Duodenal mucosa (tissue), 2 donors: ENCODE measurements at regions not wholly inside any gene's neighbourhood (a gene's known extent, or its start where the extent isn't known, plus 50 kb on each side); places are given as distances from the start of the nearest gene placed in this dataset.

Experiments
- H3K27ac ChIP-seq: one replicate; pipeline ENCODE4 v1.7.0; 2013; ENCODE audit warnings: low read depth, low read length
- H3K27me3 ChIP-seq, 2 donors: one replicate each; pipeline ENCODE4 v1.7.0; 2013; ENCODE audit warnings: low read length in 2 of 2, control low read depth in 1 of 2; ENCODE audit not compliant: insufficient read depth in 2 of 2, control insufficient read depth in 1 of 2
- H3K36me3 ChIP-seq, 2 donors: one replicate each; pipeline ENCODE4 v1.7.0; 2013; ENCODE audit warnings: low read length in 2 of 2, control low read depth in 1 of 2; ENCODE audit not compliant: insufficient read depth in 2 of 2, control insufficient read depth in 1 of 2
- H3K4me1 ChIP-seq, 2 donors: one replicate each; pipeline ENCODE4 v1.7.0; 2013; ENCODE audit warnings: low read length in 2 of 2, control low read depth in 1 of 2; ENCODE audit not compliant: insufficient read depth in 2 of 2, control insufficient read depth in 1 of 2
- H3K4me3 ChIP-seq, 2 donors: one replicate each; pipeline ENCODE4 v1.7.0; 2013; ENCODE audit warnings: low read length in 2 of 2, low read depth in 1 of 2
- H3K9ac ChIP-seq, 2 donors: one replicate each; pipeline ENCODE4 v1.7.0; 2013; ENCODE audit warnings: low read length in 2 of 2, low read depth in 1 of 2
- H3K9me3 ChIP-seq, 2 donors: one replicate each; pipeline ENCODE4 v1.7.0; 2013; ENCODE audit warnings: low read length in 2 of 2, control low read depth in 1 of 2; ENCODE audit not compliant: control insufficient read depth in 1 of 2

DNA sequence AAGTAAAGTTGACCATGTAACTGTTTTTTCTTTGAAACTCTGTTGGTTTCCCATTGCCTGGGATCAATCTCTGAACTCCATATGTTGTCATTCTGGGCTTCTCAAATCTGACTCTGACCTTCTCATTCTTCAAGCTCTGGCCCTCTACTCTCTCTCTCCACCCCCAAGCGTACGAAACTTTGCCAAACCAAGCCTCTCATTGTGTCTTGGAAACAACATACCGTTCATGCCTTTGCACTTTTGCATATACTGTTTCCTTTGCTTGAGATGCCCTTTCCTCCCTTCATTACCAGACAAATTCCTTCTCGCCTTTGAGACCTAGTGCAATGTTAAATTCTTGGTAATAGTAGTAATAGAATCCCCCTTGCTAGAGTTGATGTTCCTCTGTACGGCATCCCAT lies 113.7 kb downstream of the OLFM4 start:
- H3K4me1 ChIP-seq: no peaks in the 10 kb centered on the region
- H3K36me3 ChIP-seq: no peaks in the 10 kb centered on the region
- no peak overlapping the region for H3K4me3 ChIP-seq
- H3K27me3 ChIP-seq: no peaks in the 10 kb centered on the region
- no peak overlapping the region for H3K27ac ChIP-seq
- H3K9me3 ChIP-seq: no peaks in the 10 kb centered on the region
- no peak overlapping the region for H3K9ac ChIP-seq

DNA sequence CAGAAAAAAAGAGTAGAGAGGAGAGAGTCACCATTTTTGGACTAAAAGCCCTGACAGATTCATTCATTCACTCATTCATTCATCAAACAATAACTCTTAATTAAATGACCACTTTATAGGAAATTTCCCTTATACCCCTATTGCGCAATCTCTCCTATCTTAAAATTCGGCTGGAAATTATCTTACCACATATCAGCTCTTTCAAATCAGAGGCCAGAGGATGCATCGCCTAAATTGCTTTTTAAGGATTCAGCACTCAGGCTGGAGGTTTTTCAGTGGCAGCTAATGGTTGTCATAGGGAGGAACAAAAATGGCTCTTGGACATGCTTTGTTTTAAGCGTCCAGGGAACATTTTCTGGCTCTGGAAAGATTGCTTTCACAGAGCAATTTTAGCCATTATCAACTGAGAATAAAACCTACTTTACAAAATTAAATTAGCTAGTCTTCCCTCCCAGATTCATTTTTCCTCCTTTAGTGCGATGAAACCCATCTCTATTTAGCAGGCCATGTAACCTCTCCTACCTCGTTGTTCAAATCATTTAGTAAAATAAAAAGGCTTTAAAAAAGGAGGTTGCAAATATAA lies 115.2 kb downstream of the OLFM4 start:
- Histone ChIP-seq H3K36me3 (no peaks in the 10 kb centered on the region), H3K27me3 (no peaks in the 10 kb centered on the region), H3K4me3 (no peak overlapping the region), H3K27ac (no peak overlapping the region), H3K4me1 (no peaks in the 10 kb centered on the region), H3K9me3 (no peaks in the 10 kb centered on the region), H3K9ac (no peak overlapping the region)

DNA sequence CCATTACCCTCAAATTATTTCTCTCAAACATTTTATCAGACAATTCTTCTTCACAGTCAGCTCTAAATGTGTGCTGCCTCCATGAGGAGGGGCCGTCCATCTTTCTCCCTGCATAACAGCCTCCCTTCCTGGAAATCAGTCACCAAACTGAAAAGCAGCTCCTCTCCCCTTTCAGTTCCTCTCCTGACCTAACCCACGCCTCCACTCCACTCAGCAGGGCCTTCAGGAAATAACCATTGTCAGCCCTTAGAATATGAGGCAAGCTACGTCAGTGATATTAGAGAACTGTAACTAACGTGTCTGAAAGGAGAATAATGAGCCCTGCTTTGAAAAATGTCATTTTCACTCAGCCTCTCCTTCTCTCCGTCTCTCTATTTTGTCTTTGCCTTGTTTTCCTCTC lies 116.2 kb downstream of the OLFM4 start:
- Histone ChIP-seq H3K27ac (no peak overlapping the region), H3K27me3 (no peaks in the 10 kb centered on the region), H3K4me3 (no peak overlapping the region), H3K9ac (no peak overlapping the region), H3K36me3 (no peaks in the 10 kb centered on the region), H3K4me1 (no peaks in the 10 kb centered on the region), H3K9me3 (no peaks in the 10 kb centered on the region)

DNA sequence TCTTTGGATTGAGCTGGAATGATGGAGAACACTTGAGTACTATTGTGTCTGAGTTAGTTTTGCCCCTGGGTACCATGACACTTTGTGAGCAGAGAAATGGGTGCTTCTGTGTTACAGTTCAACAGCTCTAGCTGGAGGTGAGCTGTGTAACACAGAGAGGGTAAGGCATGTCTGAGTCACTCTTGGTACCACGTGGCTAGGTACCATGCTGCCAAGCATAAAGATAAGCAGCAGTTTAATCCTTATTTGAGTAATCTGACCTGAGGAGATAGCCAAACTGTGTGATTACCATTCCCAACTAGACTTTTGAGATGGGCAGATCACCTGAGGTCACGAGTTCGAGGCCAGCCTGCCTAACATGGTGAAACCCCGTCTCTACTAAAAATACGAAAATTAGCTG lies 122.0 kb downstream of the OLFM4 start:
- Histone ChIP-seq H3K9me3 (no peaks in the 10 kb centered on the region), H3K27me3 (peaks cover 4 to 6% of the 10 kb centered on the region in 2 donors), H3K9ac (no peak overlapping the region), H3K27ac (no peak overlapping the region), H3K4me1 (no peaks in the 10 kb centered on the region), H3K36me3 (no peaks in the 10 kb centered on the region), H3K4me3 (no peak overlapping the region)

DNA sequence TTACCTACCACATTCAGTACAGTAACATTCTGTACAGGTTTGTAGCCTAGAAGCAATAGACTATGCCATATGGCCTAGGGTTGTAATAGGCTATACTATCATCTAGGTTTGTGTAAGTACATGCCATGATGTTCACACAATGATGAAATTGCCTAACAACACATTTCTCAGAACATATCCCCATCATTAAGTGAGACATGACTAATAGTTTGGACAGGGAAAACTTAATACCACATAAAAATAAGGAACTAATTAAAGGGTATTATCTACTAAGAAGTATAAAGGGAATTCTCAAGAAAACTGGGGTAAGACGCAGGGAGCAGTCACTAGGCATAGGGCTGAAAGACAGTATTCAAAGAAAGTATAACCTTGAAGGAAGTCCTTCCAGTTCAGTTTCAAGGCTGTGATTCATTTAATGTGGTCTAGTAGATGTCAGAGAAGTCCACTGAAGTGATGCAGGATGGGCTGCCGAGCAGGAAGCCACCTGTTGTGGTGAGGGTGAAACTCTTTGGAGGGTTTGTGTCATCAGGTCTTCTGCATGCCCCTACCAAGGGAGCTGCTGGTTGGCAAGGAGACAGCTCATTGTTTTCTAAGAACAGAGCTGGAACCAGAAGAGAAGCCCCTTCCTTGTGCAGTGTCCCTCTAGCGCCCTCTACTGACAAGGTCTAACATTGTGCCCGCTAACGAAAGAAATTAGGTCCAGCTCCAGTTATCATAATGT lies 122.9 kb downstream of the OLFM4 start:
- H3K4me3 ChIP-seq: no peak overlapping the region
- no peak overlapping the region for H3K9ac ChIP-seq
- no peaks in the 10 kb centered on the region for H3K36me3 ChIP-seq
- no peaks in the 10 kb centered on the region for H3K9me3 ChIP-seq
- H3K27ac ChIP-seq: no peak overlapping the region
- H3K4me1 ChIP-seq: no peaks in the 10 kb centered on the region
- peaks cover 4 to 6% of the 10 kb centered on the region in 2 donors for H3K27me3 ChIP-seq

DNA sequence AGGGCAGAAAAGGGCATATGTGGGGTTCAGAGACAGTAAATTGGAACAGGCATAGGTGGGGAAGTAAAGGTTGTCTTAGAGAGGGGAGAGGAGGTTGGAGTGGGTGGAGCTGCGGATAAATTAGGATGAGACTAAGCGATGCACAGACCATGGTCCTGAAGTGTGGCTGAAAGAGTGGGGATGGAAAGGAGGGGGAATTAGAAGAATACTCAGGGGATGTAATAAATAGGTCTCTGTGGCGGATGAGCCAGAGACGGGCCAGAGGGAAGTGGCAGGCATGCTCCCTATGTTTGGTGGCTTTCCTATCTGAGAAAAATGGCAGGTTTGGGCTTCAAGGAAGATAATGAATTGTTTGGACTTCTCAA lies 123.4 kb downstream of the OLFM4 start:
- no peak overlapping the region for H3K9ac ChIP-seq
- no peaks in the 10 kb centered on the region for H3K4me1 ChIP-seq
- H3K27ac ChIP-seq: no peak overlapping the region
- H3K4me3 ChIP-seq: no peak overlapping the region
- H3K27me3 ChIP-seq: peaks cover 4 to 6% of the 10 kb centered on the region in 2 donors
- no peaks in the 10 kb centered on the region for H3K9me3 ChIP-seq
- no peaks in the 10 kb centered on the region for H3K36me3 ChIP-seq

DNA sequence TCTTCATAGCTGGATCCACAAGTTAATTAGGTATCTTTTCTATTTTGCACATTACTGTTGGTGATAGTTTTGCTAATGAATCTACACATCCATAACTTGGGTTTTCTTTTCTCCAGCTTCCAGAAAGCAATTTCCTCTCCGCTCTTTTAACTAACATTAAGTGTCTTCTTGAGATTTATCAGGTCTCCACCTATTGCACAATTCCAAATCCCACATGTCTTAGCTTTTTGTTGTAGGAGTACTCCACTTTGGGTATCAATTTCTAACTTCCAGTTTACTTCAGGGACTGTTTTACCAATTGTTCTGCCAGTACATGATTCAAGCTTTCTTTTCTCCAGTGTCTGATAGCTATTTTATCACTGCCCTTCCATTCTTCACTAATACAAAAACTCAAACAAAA lies 129.6 kb downstream of the OLFM4 start:
- H3K36me3 ChIP-seq: no peaks in the 10 kb centered on the region

DNA sequence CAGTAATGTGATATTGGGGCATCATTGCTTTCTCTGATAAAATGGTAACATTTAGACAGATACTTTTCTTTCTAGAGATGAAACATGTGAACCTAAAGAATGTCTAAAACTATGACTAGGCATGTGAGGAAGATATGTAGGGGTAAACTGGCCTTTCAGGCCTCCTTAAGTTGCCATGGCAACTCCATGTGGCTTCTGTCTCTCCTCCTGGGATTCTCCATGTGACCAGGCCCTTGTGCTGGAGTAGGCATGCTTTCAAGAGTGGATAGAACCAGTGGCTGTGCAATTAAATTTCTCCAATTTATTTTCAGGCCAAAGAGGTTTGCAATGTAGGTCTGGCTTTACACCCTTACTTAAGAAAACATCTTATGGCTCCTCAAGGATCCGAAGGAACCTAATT lies 130.8 kb downstream of the OLFM4 start:
- Histone ChIP-seq H3K27ac (no peak overlapping the region), H3K9ac (no peak overlapping the region), H3K27me3 (no peaks in the 10 kb centered on the region), H3K36me3 (no peaks in the 10 kb centered on the region), H3K9me3 (no peaks in the 10 kb centered on the region), H3K4me1 (no peaks in the 10 kb centered on the region), H3K4me3 (no peak overlapping the region)

More for the DNA sequence above, 129.6 kb downstream of the OLFM4 start:
- H3K9me3 ChIP-seq: no peaks in the 10 kb centered on the region
- H3K27me3 ChIP-seq: peaks cover 0 to 4% of the 10 kb centered on the region in 2 donors
- H3K27ac ChIP-seq: no peak overlapping the region
- no peaks in the 10 kb centered on the region for H3K4me1 ChIP-seq
- H3K4me3 ChIP-seq: no peak overlapping the region
- no peak overlapping the region for H3K9ac ChIP-seq

DNA sequence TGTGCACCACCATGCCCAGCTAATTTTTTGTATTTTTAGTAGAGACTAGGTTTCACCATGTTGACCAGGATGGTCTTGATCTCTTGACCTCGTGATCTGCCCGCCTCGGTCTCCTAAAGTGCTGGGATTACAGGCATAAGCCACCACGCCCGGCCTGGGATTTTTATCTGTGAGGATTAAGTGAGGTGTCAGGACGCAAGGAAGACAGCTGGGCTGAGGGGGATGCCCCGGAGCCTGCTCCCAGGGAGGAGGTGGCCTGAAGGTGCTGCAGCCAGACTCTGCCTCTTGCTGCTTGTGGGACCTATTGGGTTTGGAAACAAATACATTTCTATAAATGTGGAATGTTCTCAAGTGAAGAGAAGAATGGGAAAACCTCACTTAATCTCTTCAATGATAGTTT lies 131.6 kb downstream of the OLFM4 start:
- Histone ChIP-seq H3K9me3 (no peaks in the 10 kb centered on the region), H3K36me3 (no peaks in the 10 kb centered on the region), H3K4me3 (no peak overlapping the region), H3K27me3 (no peaks in the 10 kb centered on the region), H3K27ac (no peak overlapping the region), H3K9ac (no peak overlapping the region), H3K4me1 (no peaks in the 10 kb centered on the region)

DNA sequence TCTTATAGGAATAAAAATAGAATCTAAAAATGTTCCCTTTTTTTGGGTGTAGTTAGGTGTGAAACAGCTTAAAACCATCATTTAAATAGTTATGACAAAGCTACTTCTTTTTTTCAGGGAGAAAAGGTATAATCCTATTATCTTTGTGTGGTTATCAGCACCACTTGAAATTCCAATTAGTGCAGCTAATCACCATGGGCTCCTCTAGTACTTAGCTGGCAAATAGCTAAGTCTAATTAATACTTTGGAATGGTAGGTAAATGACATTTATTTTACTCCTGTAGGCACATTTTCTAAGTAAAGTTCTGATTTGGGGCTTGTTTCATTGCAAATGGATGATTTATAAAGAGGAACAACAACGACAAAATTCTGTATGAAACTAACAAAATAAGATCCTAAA lies 132.6 kb downstream of the OLFM4 start:
- no peak overlapping the region for H3K27ac ChIP-seq
- no peak overlapping the region for H3K4me3 ChIP-seq
- no peaks in the 10 kb centered on the region for H3K9me3 ChIP-seq
- H3K4me1 ChIP-seq: no peaks in the 10 kb centered on the region
- no peaks in the 10 kb centered on the region for H3K36me3 ChIP-seq
- no peak overlapping the region for H3K9ac ChIP-seq
- no peaks in the 10 kb centered on the region for H3K27me3 ChIP-seq
